CD14-positive monocyte (primary cell): ENCODE measurements at regions not wholly inside any gene's neighbourhood (a gene's known extent, or its start where the extent isn't known, plus 50 kb on each side); places are given as distances from the start of the nearest gene placed in this dataset.

Experiments
- DNase-seq, 3 donors: peaks; one replicate each; pipeline ENCODE4 v3.0.0-alpha.2; 2011 to 2022
- H2AFZ ChIP-seq: 2 replicates; pipeline ENCODE4 v1.6.0; 2012; ENCODE audit warnings: mild to moderate bottlenecking, low read depth, low read length, inconsistent platforms; ENCODE audit not compliant: insufficient read depth, poor library complexity, severe bottlenecking
- H3K27ac ChIP-seq, 2 donors: 1 replicate in 1 of 2; 2 replicates in 1 of 2; pipeline ENCODE4 v1.5.1; 2012 to 2013; ENCODE audit warnings: low read length in 2 of 2, control low read depth in 1 of 2, inconsistent platforms in 1 of 2, low read depth in 1 of 2, mild to moderate bottlenecking in 1 of 2
- H3K27me3 ChIP-seq, 2 donors: one replicate each; pipeline versions ENCODE4 v1.6.0 to v1.6.1; 2011 to 2013; ENCODE audit warnings: low read length in 2 of 2; ENCODE audit not compliant: control insufficient read depth in 2 of 2, insufficient read depth in 2 of 2
- H3K36me3 ChIP-seq, 2 donors: replicated peaks in 1 of 2; 1 replicate in 1 of 2; 2 replicates in 1 of 2; pipeline versions ENCODE4 v1.5.1 to v1.6.1; 2012 to 2013; ENCODE audit warnings: low read length in 2 of 2, control low read depth in 1 of 2, inconsistent platforms in 1 of 2, mild to moderate bottlenecking in 1 of 2; ENCODE audit not compliant: insufficient read depth in 2 of 2, control insufficient read depth in 1 of 2
- H3K4me1 ChIP-seq, 2 donors: 1 replicate in 1 of 2; 2 replicates in 1 of 2; pipeline versions ENCODE4 v1.5.1 to v1.6.1; 2012 to 2013; ENCODE audit warnings: low read length in 2 of 2, control low read depth in 1 of 2, inconsistent platforms in 1 of 2, mild to moderate bottlenecking in 1 of 2, moderate library complexity in 1 of 2; ENCODE audit not compliant: insufficient read depth in 2 of 2, control insufficient read depth in 1 of 2
- H3K4me2 ChIP-seq: replicated peaks from 2 replicates; pipeline ENCODE3; 2012; ENCODE audit warnings: low read length, moderate library complexity, mild to moderate bottlenecking; ENCODE audit not compliant: poor library complexity, severe bottlenecking; ENCODE audit errors: extremely low read depth
- H3K4me3 ChIP-seq, 3 experiments: fragments of 200-600 bp in 1 of 3; sonication (generic) in 1 of 3; replicated peaks in 1 of 3; 1 replicate in 2 of 3; 2 replicates in 1 of 3; pipeline ENCODE4 v1.5.1; 2011 to 2013; ENCODE audit warnings: low read length in 3 of 3, mild to moderate bottlenecking in 3 of 3, control low read depth in 2 of 3, low read depth in 2 of 3, inconsistent platforms in 1 of 3, moderate library complexity in 1 of 3
- H3K79me2 ChIP-seq: 2 replicates; pipeline ENCODE4 v1.6.0; 2012; ENCODE audit warnings: mild to moderate bottlenecking, control low read depth, inconsistent platforms, low read length, moderate library complexity; ENCODE audit not compliant: insufficient read depth
- H3K9ac ChIP-seq: 2 replicates; pipeline ENCODE4 v1.6.0; 2017; ENCODE audit warnings: low read length, mild to moderate bottlenecking; ENCODE audit not compliant: insufficient read depth, poor library complexity, severe bottlenecking
- H3K9me3 ChIP-seq, 2 donors: replicated peaks in 1 of 2; 1 replicate in 1 of 2; 2 replicates in 1 of 2; pipeline versions ENCODE4 v1.5.1 to v1.6.1; 2012 to 2013; ENCODE audit warnings: low read length in 2 of 2, control low read depth in 1 of 2; ENCODE audit not compliant: control insufficient read depth in 1 of 2, insufficient read depth in 1 of 2
- H4K20me1 ChIP-seq: 2 replicates; pipeline ENCODE4 v1.6.0; 2012; ENCODE audit warnings: mild to moderate bottlenecking, low read length, control low read depth, moderate library complexity; ENCODE audit not compliant: insufficient read depth
- H3K27ac Mint-ChIP-seq, 7 donors: one replicate each; pipeline ENCODE4 v1.8.0; 2020; ENCODE audit warnings: mild to moderate bottlenecking in 7 of 7, mixed read lengths in 7 of 7, moderate library complexity in 6 of 7, inconsistent platforms in 2 of 7
- H3K27me3 Mint-ChIP-seq, 3 donors: one replicate each; pipeline ENCODE4 v1.8.0; 2021 to 2022; ENCODE audit warnings: low read depth in 3 of 3, mild to moderate bottlenecking in 3 of 3, mixed read lengths in 3 of 3, moderate library complexity in 3 of 3, inconsistent platforms in 1 of 3
- H3K36me3 Mint-ChIP-seq, 2 donors: one replicate each; pipeline ENCODE4 v1.8.0; 2020; ENCODE audit warnings: mixed read lengths in 2 of 2, inconsistent platforms in 1 of 2, mild to moderate bottlenecking in 1 of 2
- H3K4me1 Mint-ChIP-seq: one replicate; pipeline ENCODE4 v1.8.0; 2020; ENCODE audit warnings: mild to moderate bottlenecking, mixed read lengths
- H3K4me3 Mint-ChIP-seq, 2 donors: one replicate each; pipeline ENCODE4 v1.8.0; 2020; ENCODE audit warnings: mild to moderate bottlenecking in 2 of 2, mixed read lengths in 2 of 2, moderate library complexity in 1 of 2
- H3K9me3 Mint-ChIP-seq, 7 donors: one replicate each; pipeline ENCODE4 v1.8.0; 2020 to 2022; ENCODE audit warnings: mixed read lengths in 7 of 7, mild to moderate bottlenecking in 6 of 7, moderate library complexity in 6 of 7, inconsistent platforms in 2 of 7
- CTCF ChIP-seq: fragments of 200-600 bp; IDR thresholded peaks from one replicate; pipeline ENCODE4 v1.8.0; 2022; ENCODE audit warnings: antibody characterized with exemption, mild to moderate bottlenecking
- WGBS: methylation state at CpG from one replicate; pipeline ENCODE4 v1.1.5; 2013; ENCODE audit warnings: missing lambda C conversion rate; ENCODE audit not compliant: insufficient coverage; 5-methylcytosine and 5-hydroxymethylcytosine counted together
- intact Hi-C, 2 donors: fragments of 100-400 bp; cut with micrococcal nuclease; formaldehyde crosslinking; loops; one replicate each; pipeline versions ENCODE4 v1.15.0 to v1.15.1; 2023

GRCh38 chr1:96996001-96996400 is 274.4 kb downstream of the PTBP2 start:
- TF ChIP-seq CTCF = no peak
- WGBS = no CpG with 5 or more reads among the region's 1 CpG
- Histone ChIP-seq H3K4me2 (no peak overlapping the region), H3K36me3 (no peaks in the 10 kb centered on the region), H2AFZ (no peak overlapping the region), H3K79me2 (no peaks in the 10 kb centered on the region), H3K4me3 (no peak overlapping the region), H3K4me1 (no peaks in the 10 kb centered on the region), H3K9me3 (no peaks in the 10 kb centered on the region), H3K27ac (no peak overlapping the region), H4K20me1 (no peaks in the 10 kb centered on the region), H3K27me3 (no peaks in the 10 kb centered on the region), H3K9ac (no peak overlapping the region)
- Mint-ChIP-seq H3K4me3 (no peak overlapping the region), H3K9me3 (peaks cover 0 to 4% (median 0%) of the 10 kb centered on the region in 7 donors), H3K27me3 (peaks cover 0 to 6% (median 4%) of the 10 kb centered on the region in 3 donors), H3K4me1 (no peaks in the 10 kb centered on the region), H3K27ac (no peak overlapping the region), H3K36me3 (no peaks in the 10 kb centered on the region)
- intact Hi-C loops = no loop called here
- DNase-seq = no peak

- Mint-ChIP-seq H3K27ac (no peak overlapping the region), H3K27me3 (peaks cover 0 to 6% (median 3%) of the 10 kb centered on the region in 3 donors), H3K36me3 (no peaks in the 10 kb centered on the region), H3K4me1 (no peaks in the 10 kb centered on the region), H3K9me3 (peaks cover 0 to 3% (median 2%) of the 10 kb centered on the region in 7 donors), H3K4me3 (no peak overlapping the region)
- no peaks in the 10 kb centered on the region for H3K9me3 ChIP-seq
- H3K27ac ChIP-seq = no peak overlapping the region
- no peak overlapping the region for H3K9ac ChIP-seq
- 13% methylated on average over 5 of the region's 7 CpGs for WGBS
- H3K36me3 ChIP-seq = no peaks in the 10 kb centered on the region
- H3K4me3 ChIP-seq = no peak overlapping the region
- no peak for DNase-seq
- no peaks in the 10 kb centered on the region for H3K27me3 ChIP-seq
- intact Hi-C loops = no loop called here
- no peaks in the 10 kb centered on the region for H4K20me1 ChIP-seq
- H2AFZ ChIP-seq = no peak overlapping the region
- no peaks in the 10 kb centered on the region for H3K79me2 ChIP-seq
- H3K4me1 ChIP-seq = no peaks in the 10 kb centered on the region
- no peak for TF ChIP-seq CTCF
- no peak overlapping the region for H3K4me2 ChIP-seq
Observed at GRCh38 chr1:96997717-96998116, 276.1 kb downstream of the PTBP2 start.
